Smooth muscle cell (in vitro differentiated cells): ENCODE measurements at regions not wholly inside any gene's neighbourhood (a gene's known extent, or its start where the extent isn't known, plus 50 kb on each side); places are given as distances from the start of the nearest gene placed in this dataset.

Source experiments
- DNase-seq: peaks from one replicate; lab custom pipeline; 2025; ENCODE audit not compliant: unreplicated experiment; lab: John Stamatoyannopoulos, UW
- H2AFZ ChIP-seq: fragments of 200-600 bp; sonication (generic); 2 replicates; pipeline ENCODE4 v1.6.0; 2016; ENCODE audit warnings: antibody characterized with exemption, low read depth, mild to moderate bottlenecking
- H3F3A ChIP-seq: fragments of 200-600 bp; sonication (generic); 2 replicates; pipeline ENCODE4 v1.6.0; 2017; ENCODE audit warnings: antibody characterized with exemption, low read depth
- H3K27ac ChIP-seq: fragments of 200-600 bp; sonication (generic); 2 replicates; pipeline ENCODE4 v1.5.1; 2016; ENCODE audit warnings: low read depth, mild to moderate bottlenecking
- H3K27me3 ChIP-seq: fragments of 200-600 bp; sonication (generic); 2 replicates; pipeline ENCODE4 v1.6.1; 2016; ENCODE audit warnings: low read depth, mild to moderate bottlenecking
- H3K36me3 ChIP-seq: fragments of 200-600 bp; sonication (generic); 2 replicates; pipeline ENCODE4 v1.5.1; 2016; ENCODE audit warnings: low read depth
- H3K4me1 ChIP-seq: fragments of 200-600 bp; sonication (generic); 2 replicates; pipeline ENCODE4 v1.5.1; 2016; ENCODE audit warnings: low read depth
- H3K4me2 ChIP-seq: fragments of 200-600 bp; sonication (generic); 2 replicates; pipeline ENCODE4 v1.6.0; 2016; ENCODE audit warnings: mild to moderate bottlenecking
- H3K4me3 ChIP-seq: fragments of 200-600 bp; sonication (generic); 2 replicates; pipeline ENCODE4 v1.5.1; 2016; ENCODE audit warnings: mild to moderate bottlenecking
- H3K79me2 ChIP-seq: fragments of 200-600 bp; sonication (generic); 2 replicates; pipeline ENCODE4 v1.6.0; 2016; ENCODE audit warnings: low read depth, mild to moderate bottlenecking
- H3K9ac ChIP-seq: fragments of 200-600 bp; sonication (generic); 2 replicates; pipeline ENCODE4 v1.6.0; 2016; ENCODE audit warnings: low read depth
- H3K9me3 ChIP-seq: fragments of 200-600 bp; sonication (generic); replicated peaks from 2 replicates; pipeline ENCODE4 v1.5.1; 2016; ENCODE audit warnings: low read depth
- H4K20me1 ChIP-seq: fragments of 200-600 bp; sonication (generic); 2 replicates; pipeline ENCODE4 v1.6.0; 2016; ENCODE audit warnings: low read depth
- CTCF ChIP-seq: fragments of 200-600 bp; sonication (generic); IDR thresholded peaks from 2 replicates; pipeline ENCODE4 v1.5.1; 2017; ENCODE audit warnings: borderline replicate concordance, mild to moderate bottlenecking, antibody characterized with exemption; ENCODE audit not compliant: insufficient read depth, poor library complexity, severe bottlenecking
- WGBS: methylation state at CpG from one replicate; pipeline ENCODE4 v1.1.7; 2016; ENCODE audit warnings: low lambda C conversion rate; 5-methylcytosine and 5-hydroxymethylcytosine counted together

- Histone ChIP-seq H3K27me3 (no peaks in the 10 kb centered on the region), H4K20me1 (no peaks in the 10 kb centered on the region), H2AFZ (no peak overlapping the region), H3K36me3 (no peaks in the 10 kb centered on the region), H3K79me2 (no peaks in the 10 kb centered on the region), H3K27ac (no peak overlapping the region), H3K9ac (no peak overlapping the region), H3K9me3 (no peaks in the 10 kb centered on the region), H3K4me3 (no peak overlapping the region), H3K4me1 (no peaks in the 10 kb centered on the region), H3K4me2 (no peak overlapping the region), H3F3A (no peaks in the 10 kb centered on the region)
- no peak for DNase-seq
- WGBS: 89% methylated on average over 4 of the region's 4 CpGs
- no peak for TF ChIP-seq CTCF
Measured at GRCh38 chr14:97446087-97446486, 648.9 kb downstream of the VRK1 start.

- DNase-seq: no peak
- no peaks in the 10 kb centered on the region for H3K27me3 ChIP-seq
- no peak overlapping the region for H3K9ac ChIP-seq
- no peak overlapping the region for H3K4me2 ChIP-seq
- no peak overlapping the region for H3K27ac ChIP-seq
- H3F3A ChIP-seq: no peaks in the 10 kb centered on the region
- H3K4me3 ChIP-seq: no peak overlapping the region
- H3K79me2 ChIP-seq: no peaks in the 10 kb centered on the region
- no peaks in the 10 kb centered on the region for H3K36me3 ChIP-seq
- no peak for TF ChIP-seq CTCF
- H4K20me1 ChIP-seq: no peaks in the 10 kb centered on the region
- no peak overlapping the region for H2AFZ ChIP-seq
- no peaks in the 10 kb centered on the region for H3K4me1 ChIP-seq
- H3K9me3 ChIP-seq: no peaks in the 10 kb centered on the region
Measured at GRCh38 chr14:97452314-97452713, 655.1 kb downstream of the VRK1 start.

- Histone ChIP-seq H3K27ac (no peak overlapping the region), H3K4me1 (peaks cover 9% of the 10 kb centered on the region), H3K79me2 (no peaks in the 10 kb centered on the region), H3K9me3 (no peaks in the 10 kb centered on the region), H3K4me2 (no peak overlapping the region), H4K20me1 (no peaks in the 10 kb centered on the region), H3K9ac (no peak overlapping the region), H3K4me3 (no peak overlapping the region), H2AFZ (no peak overlapping the region), H3K27me3 (no peaks in the 10 kb centered on the region), H3K36me3 (no peaks in the 10 kb centered on the region), H3F3A (no peaks in the 10 kb centered on the region)
- no peak for TF ChIP-seq CTCF
- WGBS: 54% methylated on average over 2 of the region's 2 CpGs
- no peak for DNase-seq
Measured at GRCh38 chr14:97453991-97454390, 656.8 kb downstream of the VRK1 start.

- Histone ChIP-seq H3K79me2 (no peaks in the 10 kb centered on the region), H3K4me2 (no peak overlapping the region), H3K27ac (no peak overlapping the region), H3K4me1 (peaks cover 11% of the 10 kb centered on the region), H4K20me1 (no peaks in the 10 kb centered on the region), H3K27me3 (no peaks in the 10 kb centered on the region), H2AFZ (no peak overlapping the region), H3K4me3 (no peak overlapping the region), H3K36me3 (no peaks in the 10 kb centered on the region), H3K9me3 (no peaks in the 10 kb centered on the region), H3F3A (no peaks in the 10 kb centered on the region), H3K9ac (no peak overlapping the region)
- DNase-seq: no peak
- TF ChIP-seq CTCF: no peak
- 89% methylated on average over 9 of the region's 9 CpGs for WGBS
Measured at GRCh38 chr14:97456462-97456861, 659.3 kb downstream of the VRK1 start.
